Lung (tissue), 11 donors: ENCODE measurements at regions not wholly inside any gene's neighbourhood (a gene's known extent, or its start where the extent isn't known, plus 50 kb on each side); places are given as distances from the start of the nearest gene placed in this dataset.

Experiments
- ATAC-seq: fragments of 200-7000 bp; cut with Tn5 transposase; one replicate; pipeline ENCODE4 v1.9.1; 2020; ENCODE audit warnings: moderate number of reproducible peaks; ENCODE audit not compliant: insufficient read depth, low FRiP score
- DNase-seq, 3 donors: peaks; one replicate each; pipeline ENCODE4 v3.0.0-alpha.2; 2013 to 2017
- H3K27ac ChIP-seq, 2 donors: one replicate each; pipeline ENCODE4 v1.5.1; 2013; ENCODE audit warnings: mild to moderate bottlenecking in 2 of 2, moderate library complexity in 2 of 2, control low read depth in 1 of 2, inconsistent platforms in 1 of 2, low read depth in 1 of 2, low read length in 1 of 2
- H3K27me3 ChIP-seq, 3 donors: one replicate each; pipeline ENCODE4 v1.5.1; 2013; ENCODE audit warnings: low read length in 2 of 3; ENCODE audit not compliant: control insufficient read depth in 3 of 3, insufficient read depth in 3 of 3
- H3K36me3 ChIP-seq, 4 donors: one replicate each; pipeline ENCODE4 v1.5.1; 2013; ENCODE audit warnings: low read length in 4 of 4, mild to moderate bottlenecking in 1 of 4, moderate library complexity in 1 of 4; ENCODE audit not compliant: control insufficient read depth in 4 of 4, insufficient read depth in 4 of 4
- H3K4me1 ChIP-seq, 5 donors: one replicate each; pipeline ENCODE4 v1.5.1; 2013; ENCODE audit warnings: low read length in 5 of 5, mild to moderate bottlenecking in 2 of 5, moderate library complexity in 1 of 5; ENCODE audit not compliant: control insufficient read depth in 5 of 5, insufficient read depth in 5 of 5
- H3K4me3 ChIP-seq: one replicate; pipeline ENCODE4 v1.5.1; 2013; ENCODE audit warnings: mild to moderate bottlenecking, control low read depth, moderate library complexity
- H3K9ac ChIP-seq, 2 donors: one replicate each; pipeline ENCODE4 v1.5.1; 2013; ENCODE audit warnings: low read length in 2 of 2, control low read depth in 1 of 2; ENCODE audit not compliant: insufficient read depth in 1 of 2
- H3K9me3 ChIP-seq, 4 donors: one replicate each; pipeline ENCODE4 v1.5.1; 2013; ENCODE audit warnings: low read length in 3 of 4, mild to moderate bottlenecking in 1 of 4, moderate library complexity in 1 of 4; ENCODE audit not compliant: control insufficient read depth in 4 of 4, insufficient read depth in 3 of 4
- CTCF ChIP-seq: IDR thresholded peaks from 2 replicates; pipeline ENCODE4 v1.5.1; 2012; ENCODE audit warnings: mild to moderate bottlenecking; ENCODE audit errors: control extremely low read depth, extremely low read depth
- WGBS, 2 donors: extraction: QIAGEN DNeasy Blood & Tissue Kit; methylation state at CpG; one replicate each; pipeline ENCODE4 v1.1.7; 2013; 5-methylcytosine and 5-hydroxymethylcytosine counted together
- donor health status: control.
- donor health status: control.
- donor health status: Bipolar disorder and iron deficiency.
- donor health status: healthy.
- donor health status: DM: yes; HTN: yes; CAD: no.

DNA sequence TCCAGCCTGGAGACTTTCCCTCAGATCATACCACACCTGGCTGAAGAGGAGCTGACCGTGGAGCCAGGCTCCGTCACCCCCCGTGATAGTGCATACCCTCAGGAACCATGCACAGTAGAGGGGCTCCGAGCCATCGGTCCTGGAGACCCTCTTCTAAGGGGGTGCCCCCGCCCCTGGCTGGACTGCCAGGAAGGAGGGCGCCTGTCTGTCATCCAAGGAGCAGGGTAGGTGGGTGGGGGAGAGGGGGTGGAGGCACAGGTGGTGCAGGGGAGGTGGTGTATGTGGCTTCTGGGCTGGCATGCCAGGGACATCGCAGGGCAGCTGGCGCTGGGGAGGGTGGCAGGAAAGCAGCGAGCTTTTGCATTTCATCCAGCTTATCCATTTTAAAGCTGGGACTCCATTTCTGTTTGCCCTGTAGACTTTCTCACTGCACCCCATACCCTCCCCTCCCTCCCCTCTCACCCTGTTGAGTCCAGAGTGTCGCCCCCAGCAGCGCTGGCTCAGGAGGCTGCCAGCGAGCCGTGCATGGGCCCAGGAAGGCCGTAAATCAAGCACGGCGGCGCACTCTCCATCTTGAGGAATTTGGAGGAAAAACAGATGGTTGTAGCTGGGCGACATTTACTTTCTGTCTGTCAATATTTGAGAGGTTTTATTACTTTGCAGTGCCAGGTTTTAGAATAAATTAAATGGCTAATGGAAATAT is 56.2 kb upstream of the HS6ST1 start:
- Histone ChIP-seq H3K27ac (peak overlapping the region in 1 of 2 donors; percentile 79), H3K9me3 (peaks cover 0 to 2% (median 0%) of the 10 kb centered on the region in 4 donors), H3K27me3 (no peaks in the 10 kb centered on the region), H3K4me1 (peaks cover 0 to 65% (median 29%) of the 10 kb centered on the region in 5 donors), H3K9ac (no peak overlapping the region), H3K4me3 (no peak overlapping the region), H3K36me3 (no peaks in the 10 kb centered on the region)
- no peak for TF ChIP-seq CTCF
- ATAC-seq (no peak), DNase-seq (peak in 2 of 3 donors; percentile 73 to 85)
- 70 to 79% methylated on average over 19 of the region's 19 CpGs for WGBS, 2 donors

DNA sequence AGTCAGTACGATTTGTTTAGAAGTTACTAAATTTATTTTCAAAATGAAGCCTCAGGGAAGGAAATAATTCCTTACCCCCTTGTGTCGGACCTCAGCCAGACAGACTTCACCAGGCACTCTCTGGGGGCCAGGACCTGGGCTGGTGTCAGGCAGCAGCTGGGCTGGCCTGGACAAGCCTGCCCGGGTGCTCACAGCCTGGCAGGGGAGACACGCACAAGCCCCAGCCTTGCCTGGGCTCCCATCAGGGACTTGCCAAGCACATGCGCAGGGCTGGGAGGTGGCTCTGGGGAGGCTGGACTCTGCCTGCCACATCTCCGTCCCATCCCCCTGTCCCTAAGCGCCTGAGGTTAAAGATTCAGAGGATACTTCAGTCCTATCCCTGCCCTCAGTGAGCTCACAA is 56.8 kb upstream of the HS6ST1 start:
- peak overlapping the region in 1 of 2 donors; percentile 57 for H3K27ac ChIP-seq
- DNase-seq, result peak; percentile 73 to 83 (median 81)
- H3K36me3 ChIP-seq, result no peaks in the 10 kb centered on the region
- H3K4me3 ChIP-seq, result no peak overlapping the region
- no peaks in the 10 kb centered on the region for H3K27me3 ChIP-seq
- 78 to 82% methylated on average over 7 of the region's 7 CpGs for WGBS, 2 donors
- H3K9ac ChIP-seq, result no peak overlapping the region
- peaks cover 0 to 65% (median 35%) of the 10 kb centered on the region in 5 donors for H3K4me1 ChIP-seq
- ATAC-seq, result no peak
- TF ChIP-seq CTCF, result no peak
- no peaks in the 10 kb centered on the region for H3K9me3 ChIP-seq

GRCh38 chr2:128376241-128377041 is 57.8 kb upstream of the HS6ST1 start:
- TF ChIP-seq CTCF, result no peak
- H3K27ac ChIP-seq, result no peak overlapping the region
- no peak for DNase-seq
- peaks cover 0 to 74% (median 45%) of the 10 kb centered on the region in 5 donors for H3K4me1 ChIP-seq
- H3K4me3 ChIP-seq, result no peak overlapping the region
- WGBS, 2 donors, result 80 to 87% methylated on average over 17 of the region's 17 CpGs
- no peaks in the 10 kb centered on the region for H3K9me3 ChIP-seq
- no peak overlapping the region for H3K9ac ChIP-seq
- ATAC-seq, result no peak
- no peaks in the 10 kb centered on the region for H3K27me3 ChIP-seq
- H3K36me3 ChIP-seq, result no peaks in the 10 kb centered on the region
